Renal pelvis (tissue), 1 donor: ENCODE measurements at regions not wholly inside any gene's neighbourhood (a gene's known extent, or its start where the extent isn't known, plus 50 kb on each side); places are given as distances from the start of the nearest gene placed in this dataset.
A peak's percentile ranks its signal among the peaks of the same experiment; 100 is the strongest.
"Not testable (repeated sequence)": the region's sequence is repeated elsewhere in the genome, so short reads cannot be mapped to it uniquely, and the experiment has no call there.

ENCODE experiments used
- DNase-seq: peaks from one replicate; pipeline ENCODE4 v3.0.0-alpha.2; 2013

DNA sequence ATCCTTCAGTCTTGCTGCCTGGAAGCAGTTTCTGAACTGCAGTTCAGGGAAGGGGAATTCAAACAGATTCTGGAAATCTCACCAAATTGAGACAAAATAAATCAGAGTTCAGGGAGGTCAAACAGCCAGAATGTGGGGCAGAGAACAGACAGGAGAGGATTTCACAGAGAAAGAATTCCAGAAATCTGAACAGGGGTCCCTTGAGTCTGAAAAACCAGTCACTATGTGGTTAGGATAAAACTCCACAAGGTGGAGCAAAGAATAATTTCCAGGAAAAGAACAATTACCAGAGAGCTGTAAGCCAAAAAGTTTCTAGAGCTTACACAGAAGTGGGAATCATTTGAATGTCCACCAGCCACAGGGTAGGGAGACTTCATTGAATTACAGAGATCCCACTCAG is 84.7 kb downstream of the URB2 start:
- no peak for DNase-seq

- no peak for DNase-seq
These were observed 88.3 kb downstream of the URB2 start for GRCh38 chr1:229714306-229714705.

DNA sequence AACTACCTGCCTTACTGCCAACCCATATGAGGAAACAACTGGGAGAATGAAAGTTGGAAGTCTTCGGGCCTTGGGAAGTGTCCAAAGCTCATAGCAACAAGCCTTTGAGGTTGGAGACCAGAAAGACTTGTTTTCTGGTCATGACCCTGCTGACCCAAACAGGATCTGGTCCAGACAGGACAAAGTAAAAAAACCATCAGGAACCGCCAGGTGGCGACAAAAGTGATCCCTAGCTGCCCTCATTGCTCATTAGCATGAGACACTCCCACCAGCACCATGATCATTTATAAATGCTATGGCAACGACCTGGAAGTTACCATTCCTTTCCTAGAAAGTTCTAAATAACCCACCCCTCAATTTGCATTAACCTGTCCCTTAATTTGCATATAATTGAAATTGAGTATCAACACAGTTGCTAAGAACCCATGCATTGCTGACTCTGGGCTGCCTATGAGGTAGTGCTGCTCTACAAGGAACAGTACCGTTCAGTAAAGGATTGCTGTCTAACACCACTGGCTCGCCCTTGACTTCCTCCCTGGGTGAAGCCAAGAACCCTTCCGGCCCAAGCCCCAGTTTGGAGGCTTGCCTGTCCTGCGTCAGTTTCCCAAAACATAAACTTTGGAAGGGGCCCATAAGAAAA is 89.0 kb downstream of the URB2 start:
- no peak for DNase-seq

- DNase-seq, result peak; percentile 50
These were observed 90.0 kb downstream of the URB2 start for GRCh38 chr1:229716069-229716468.

GRCh38 chr1:229716704-229717103 is 90.7 kb downstream of the URB2 start:
- DNase-seq, result no peak

- no peak for DNase-seq
These were observed 91.9 kb downstream of the URB2 start for GRCh38 chr1:229717786-229718576.

DNA sequence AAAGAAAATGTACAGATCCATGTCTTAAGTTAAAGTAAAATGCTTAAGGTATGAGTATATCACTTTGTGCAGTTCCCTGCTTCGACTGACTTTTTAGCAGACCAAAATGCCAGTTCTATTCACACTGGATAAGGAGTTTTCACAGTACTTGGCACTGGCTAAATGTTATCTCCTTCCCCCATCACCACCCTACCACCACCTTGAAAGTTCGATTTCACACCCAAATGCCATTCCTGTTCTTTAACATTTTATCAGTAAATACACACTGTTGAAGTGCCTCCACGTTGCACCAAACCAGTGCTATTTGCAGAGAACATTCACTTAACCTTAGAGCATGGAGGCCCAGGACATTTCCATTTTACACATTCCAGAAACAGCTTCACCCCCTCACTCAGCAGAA is 100.0 kb downstream of the URB2 start:
- no peak for DNase-seq

GRCh38 chr1:229729916-229730315 is 103.9 kb downstream of the URB2 start:
- no peak for DNase-seq

GRCh38 chr1:229730573-229730972 is 104.5 kb downstream of the URB2 start:
- no peak for DNase-seq

- no peak for DNase-seq
These were observed 106.0 kb downstream of the URB2 start for GRCh38 chr1:229732061-229732460.

DNA sequence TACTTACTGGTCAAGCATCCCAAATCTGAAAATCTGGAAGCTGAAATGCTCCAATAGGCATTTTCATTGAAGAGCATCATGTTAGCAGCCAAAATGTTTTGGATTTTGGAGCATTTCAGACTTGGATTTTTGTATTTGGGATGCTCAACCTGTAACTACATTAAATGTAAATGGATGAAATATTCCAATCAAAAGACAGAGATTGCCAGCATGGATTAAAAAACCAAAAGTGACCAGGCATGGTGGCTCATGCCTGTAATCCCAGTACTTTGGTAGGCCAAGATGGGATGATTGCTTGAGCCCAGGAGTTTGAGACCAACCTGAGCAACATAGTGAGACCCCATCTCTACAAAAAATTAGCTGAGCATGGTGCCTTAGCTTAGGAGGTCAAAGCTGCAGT is 110.3 kb downstream of the URB2 start:
- no peak for DNase-seq

GRCh38 chr1:229742614-229743013 is 116.6 kb downstream of the URB2 start:
- DNase-seq, result not testable (repeated sequence)

DNA sequence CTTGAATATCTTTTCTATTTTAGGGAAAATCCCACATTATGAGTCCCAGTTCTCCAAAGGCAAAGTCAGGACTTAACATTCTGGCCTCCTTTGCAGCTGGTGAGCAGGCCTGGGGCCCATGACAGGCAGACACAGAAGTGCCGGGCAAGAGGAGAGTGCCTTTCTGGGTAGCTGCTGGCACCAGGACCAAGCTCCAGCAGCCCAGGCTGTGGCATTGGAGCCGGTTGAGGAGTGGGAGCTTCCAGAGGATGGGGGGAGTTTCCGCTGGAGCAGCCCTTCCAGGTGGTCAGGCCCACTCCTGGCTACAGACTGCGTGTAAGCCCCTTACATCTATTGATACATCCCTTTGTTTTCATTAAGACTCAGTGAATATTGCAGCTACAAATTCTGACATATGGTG is 123.9 kb downstream of the URB2 start:
- DNase-seq, result no peak

GRCh38 chr1:229751610-229752009 is 125.6 kb downstream of the URB2 start:
- DNase-seq, result no peak

GRCh38 chr1:229752679-229753078 is 126.6 kb downstream of the URB2 start:
- no peak for DNase-seq

DNA sequence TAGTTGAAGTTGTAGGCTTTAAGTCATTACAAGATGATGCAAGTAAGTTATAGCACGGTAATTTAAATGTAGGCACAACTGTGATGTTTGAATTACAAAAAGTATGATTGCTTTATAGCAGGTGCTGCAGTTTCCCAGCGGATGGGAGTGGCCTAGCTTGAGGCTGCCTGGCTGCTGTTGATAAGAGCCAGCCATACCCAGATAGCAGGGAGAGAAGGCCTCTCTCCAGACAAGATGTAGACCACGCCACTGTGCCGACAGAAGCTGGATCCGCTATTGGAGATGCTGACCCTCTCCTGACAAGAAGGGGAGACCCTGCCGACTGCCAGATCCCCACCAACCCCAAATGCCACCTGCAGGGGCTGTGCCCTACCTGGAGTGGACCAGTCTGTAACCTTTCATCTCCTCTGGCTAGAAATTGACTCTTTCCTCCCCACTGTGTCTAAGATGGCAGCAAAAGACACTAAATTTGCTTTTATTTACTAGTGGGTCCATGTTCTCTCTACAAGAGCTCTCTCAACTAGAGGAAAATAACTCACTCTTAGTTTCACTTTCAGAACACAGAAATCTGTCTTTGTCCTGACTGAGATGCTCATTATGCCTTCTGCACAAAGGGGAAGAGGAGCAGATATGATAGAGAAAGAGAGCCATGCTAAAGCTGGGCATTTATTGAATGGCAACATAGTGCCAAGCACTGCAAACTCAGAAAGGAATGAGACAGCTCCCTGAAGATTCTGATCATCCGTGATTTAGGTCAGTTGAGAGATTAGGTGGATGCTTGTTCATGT is 127.9 kb downstream of the URB2 start:
- no peak for DNase-seq

DNA sequence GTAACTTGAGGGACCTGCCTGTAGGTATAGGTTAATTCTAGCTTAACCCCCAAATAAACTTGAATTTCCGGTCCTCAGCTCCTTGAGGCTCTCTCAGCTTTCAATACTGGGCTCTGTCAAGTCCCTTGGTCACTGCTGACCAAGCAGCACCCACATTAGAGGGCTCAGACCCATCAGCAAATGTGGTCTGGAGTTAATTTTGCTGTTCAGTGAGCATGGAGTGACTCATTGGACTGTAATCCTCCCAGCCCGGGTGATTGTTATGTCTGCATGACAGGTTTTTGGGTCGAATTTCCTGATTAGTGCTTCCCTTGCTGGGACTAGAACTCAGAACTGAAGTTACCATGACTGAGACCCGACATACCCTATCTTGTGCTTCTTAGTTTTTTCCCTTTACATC is 130.6 kb downstream of the URB2 start:
- no peak for DNase-seq

DNA sequence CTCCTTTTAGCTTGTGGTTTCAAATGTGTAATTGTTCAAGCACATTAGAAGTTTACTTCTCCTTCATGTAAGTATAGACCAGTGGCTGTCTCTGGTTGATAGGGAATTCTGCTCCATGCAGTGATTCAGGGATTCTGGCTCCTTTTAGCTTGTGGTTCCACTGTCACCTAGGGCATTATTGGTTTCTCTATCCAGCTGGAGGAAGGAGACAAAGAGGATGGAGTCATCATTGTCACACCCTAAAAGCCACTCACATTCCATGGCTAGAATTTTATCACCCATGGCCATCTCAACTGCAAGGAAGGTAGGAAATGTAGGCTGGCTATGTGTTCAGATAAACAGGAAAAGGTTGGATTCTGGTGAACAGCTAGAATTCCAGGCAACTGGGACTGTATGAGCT is 131.2 kb downstream of the URB2 start:
- DNase-seq, result no peak

DNA sequence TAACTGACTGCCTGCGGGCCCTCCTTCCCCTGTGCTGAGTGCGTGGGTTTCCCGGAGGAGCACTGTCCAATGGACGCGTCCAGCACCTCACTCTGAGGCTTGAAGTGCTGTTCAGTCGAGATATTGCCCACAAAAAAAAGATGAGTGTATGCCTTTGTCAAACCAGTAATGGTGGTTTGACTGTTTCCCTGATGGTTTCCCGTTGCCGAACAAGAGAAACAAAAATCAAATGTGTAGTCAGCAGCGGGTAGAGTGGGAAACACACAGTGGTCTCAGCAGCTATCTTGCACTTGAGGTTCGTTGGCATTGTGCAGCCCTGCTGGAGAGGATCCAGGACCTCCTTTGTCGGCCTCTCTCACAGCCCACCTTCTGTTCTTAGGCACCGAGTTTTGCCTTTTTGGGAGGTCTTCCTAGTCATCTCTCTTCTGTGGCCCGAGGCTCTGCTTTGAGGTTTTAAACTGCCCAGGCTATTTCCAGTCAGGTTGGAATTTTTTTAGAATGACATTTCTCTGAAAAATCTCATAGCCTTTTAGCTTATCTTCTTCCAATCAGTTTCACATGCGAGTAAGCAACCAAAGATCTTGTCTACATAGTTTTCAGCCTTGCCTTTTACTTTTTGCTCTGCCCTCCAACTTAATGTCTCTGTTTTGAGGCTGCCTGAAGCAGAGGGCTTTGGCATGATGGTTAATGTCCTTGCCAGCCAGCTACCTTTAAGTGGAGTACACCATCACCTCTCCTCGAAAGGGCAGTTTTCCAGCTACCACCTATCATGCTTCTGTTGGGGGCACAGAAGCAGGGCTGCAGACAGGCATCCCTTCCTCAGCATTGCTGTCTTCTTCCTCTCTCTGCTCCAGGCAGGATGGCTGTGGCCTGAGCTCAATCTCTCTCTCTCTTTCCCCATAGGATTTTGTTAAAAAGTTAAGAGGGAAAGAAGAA is 132.3 kb downstream of the URB2 start:
- DNase-seq, result no peak

- no peak for DNase-seq
These were observed 133.0 kb downstream of the URB2 start for GRCh38 chr1:229759037-229759435.

DNA sequence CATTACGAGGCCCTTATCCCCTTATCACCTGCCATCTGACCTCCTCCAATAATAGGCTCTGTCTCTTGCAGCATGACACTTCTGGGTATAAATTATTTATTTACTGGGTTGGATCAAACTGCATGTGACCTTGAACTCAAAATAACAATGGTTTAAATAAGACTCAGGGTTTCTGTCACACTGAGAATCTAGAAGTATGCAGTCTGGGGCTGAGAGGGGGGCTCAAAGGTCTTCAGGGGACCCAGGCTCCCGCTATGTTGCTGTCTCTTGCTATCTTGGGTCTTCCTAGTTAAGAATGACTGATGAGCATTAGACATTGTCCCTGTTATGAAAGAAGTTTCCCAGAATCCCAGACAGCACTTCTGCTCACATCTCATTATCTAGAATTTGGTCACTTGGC is 133.5 kb downstream of the URB2 start:
- DNase-seq, result no peak

GRCh38 chr1:229760478-229760996 is 134.5 kb downstream of the URB2 start:
- DNase-seq, result no peak
